Mammary epithelial cell (primary cell): ENCODE measurements at regions not wholly inside any gene's neighbourhood (a gene's known extent, or its start where the extent isn't known, plus 50 kb on each side); places are given as distances from the start of the nearest gene placed in this dataset.

Experiments
- CTCF ChIP-seq, 2 donors: IDR thresholded peaks in 1 of 2; conservative IDR thresholded peaks in 1 of 2; 2 replicates each; pipeline ENCODE4 v1.5.1; 2011 to 2012; ENCODE audit warnings: inconsistent platforms in 2 of 2, low read length in 2 of 2, mild to moderate bottlenecking in 2 of 2, control low read depth in 1 of 2, low read depth in 1 of 2; ENCODE audit not compliant: insufficient read depth in 1 of 2; ENCODE audit errors: extremely low read depth in 1 of 2
- EZH2 ChIP-seq: IDR thresholded peaks from 2 replicates; pipeline ENCODE4 v1.6.1; 2012; ENCODE audit warnings: low read length, inconsistent platforms, borderline replicate concordance

- TF ChIP-seq CTCF (conservative IDR thresholded peaks at IDR 0.05 in 1 of 2, IDR thresholded peaks at IDR 0.05 in 1 of 2; ENCODE audit: extremely low read depth in 1 of 2, insufficient read depth in 1 of 2, low read depth in 1 of 2, low read length in 2 of 2) (no peak), EZH2 (no peak)
Measured at GRCh38 chr5:159802661-159803060, 113.6 kb upstream of the ADRA1B start.
